GM21529 (cell line): ENCODE measurements at regions not wholly inside any gene's neighbourhood (a gene's known extent, or its start where the extent isn't known, plus 50 kb on each side); places are given as distances from the start of the nearest gene placed in this dataset.
"Not testable (repeated sequence)": the region's sequence is repeated elsewhere in the genome, so short reads cannot be mapped to it uniquely, and the experiment has no call there.

ENCODE experiments used
- ATAC-seq: cut with Tn5 transposase; IDR thresholded peaks from one replicate; pipeline ENCODE4 v1.9.1; 2021; ENCODE audit not compliant: unreplicated experiment

DNA sequence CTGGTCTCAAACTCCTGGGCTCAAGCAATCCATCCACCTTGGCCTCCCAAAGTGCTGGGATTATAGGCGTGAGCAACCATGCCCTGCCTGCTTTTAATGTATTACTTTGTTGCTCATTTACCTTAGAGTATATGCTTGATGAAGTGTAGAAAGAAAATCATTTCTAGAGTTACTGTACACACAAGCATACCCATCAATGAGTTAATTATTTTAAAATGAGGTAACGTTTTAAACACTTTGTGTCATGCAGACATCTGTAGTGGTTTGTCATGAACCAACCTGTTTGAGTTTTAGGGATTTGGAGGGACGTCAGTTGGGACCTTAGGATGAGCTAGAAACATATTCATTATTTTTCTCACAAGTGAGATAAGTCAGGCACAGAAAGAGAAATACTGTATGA, 332.4 kb upstream of the IGF1R start:
- no peak for ATAC-seq

DNA sequence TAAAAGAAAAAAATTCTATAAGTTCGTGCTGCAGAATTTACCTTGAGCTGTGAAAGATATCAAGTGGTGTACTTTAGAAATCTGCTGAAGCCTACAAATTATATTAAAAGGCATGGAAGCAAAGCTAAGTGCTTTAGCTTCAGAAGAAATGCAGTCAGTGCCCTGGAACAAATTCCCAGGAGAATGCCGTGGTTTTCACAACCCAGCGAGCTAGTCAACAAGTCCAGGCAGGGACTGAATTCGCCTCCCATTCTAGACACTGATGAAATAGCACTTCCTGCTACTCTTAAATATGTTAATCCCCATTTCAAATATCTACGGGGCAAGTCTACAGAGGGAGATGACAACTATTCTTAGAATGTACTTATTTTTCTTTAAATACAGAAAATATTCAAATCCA, 326.4 kb upstream of the IGF1R start:
- no peak for ATAC-seq

DNA sequence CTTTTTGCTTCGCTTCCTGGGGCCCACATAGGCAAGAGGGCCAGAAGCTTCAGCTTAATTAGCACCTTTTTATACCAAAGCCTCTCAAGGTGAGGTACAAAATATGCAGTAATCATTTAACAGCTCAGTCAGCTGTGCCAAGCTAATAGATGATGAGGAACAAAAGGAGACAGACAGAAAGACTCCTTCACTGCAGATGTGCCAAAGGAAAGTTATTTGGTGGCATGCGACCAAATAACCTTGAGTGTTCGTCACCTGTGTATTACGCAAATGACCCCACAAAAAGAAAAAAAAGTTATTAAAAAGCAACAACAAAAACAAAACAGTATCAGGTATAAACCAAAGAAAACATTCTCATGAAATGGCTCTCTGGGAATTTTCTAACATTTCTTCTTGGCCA, 325.8 kb upstream of the IGF1R start:
- no peak for ATAC-seq

DNA sequence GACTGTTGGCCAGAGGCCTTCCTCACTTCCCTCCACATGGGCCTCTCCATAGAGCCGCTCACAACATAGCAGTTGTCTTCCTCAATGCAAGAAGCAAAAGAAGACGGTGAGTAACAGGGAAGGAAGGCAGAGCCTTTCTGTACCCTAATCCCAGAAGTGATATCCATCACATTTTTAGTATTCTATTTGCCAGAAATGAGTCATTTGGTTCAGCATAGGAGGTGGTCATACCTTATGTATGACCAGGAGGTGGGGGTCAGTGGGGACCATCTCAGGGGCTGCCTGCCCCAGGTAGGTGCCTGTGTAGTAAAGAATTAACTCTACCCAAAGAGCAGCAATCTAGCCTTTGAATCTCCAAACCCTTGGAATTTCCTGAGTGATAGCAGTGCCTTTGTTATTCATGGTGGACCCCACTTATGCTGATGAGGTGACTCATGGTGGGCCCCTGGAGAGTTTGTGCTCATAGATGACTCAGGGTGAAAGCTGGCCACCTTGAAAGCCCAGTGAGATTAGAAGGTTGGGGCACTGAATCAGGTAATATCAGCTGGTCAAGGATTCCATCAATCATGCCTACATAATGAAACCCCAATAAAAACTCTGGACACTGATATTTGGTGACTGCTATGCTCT, 323.9 kb upstream of the IGF1R start:
- no peak for ATAC-seq

DNA sequence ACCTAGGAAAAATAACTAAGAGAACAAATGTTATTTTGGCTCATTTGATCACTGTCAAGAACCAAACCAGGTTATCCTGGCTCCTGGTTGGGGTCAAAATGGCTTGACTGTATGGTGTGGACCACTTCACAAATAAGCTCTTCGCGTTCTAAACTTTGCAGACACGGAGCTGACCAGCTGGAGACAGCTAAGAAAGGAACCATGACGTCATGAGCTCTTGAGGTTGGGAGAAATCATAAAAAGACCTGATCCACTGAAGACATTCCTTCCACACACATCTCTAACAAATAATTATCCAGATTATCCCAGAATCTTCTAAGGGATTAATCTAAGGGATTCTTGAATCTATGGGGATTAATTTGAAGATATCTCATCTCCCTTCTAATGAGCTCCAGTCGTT, 321.5 kb upstream of the IGF1R start:
- ATAC-seq, result no peak

DNA sequence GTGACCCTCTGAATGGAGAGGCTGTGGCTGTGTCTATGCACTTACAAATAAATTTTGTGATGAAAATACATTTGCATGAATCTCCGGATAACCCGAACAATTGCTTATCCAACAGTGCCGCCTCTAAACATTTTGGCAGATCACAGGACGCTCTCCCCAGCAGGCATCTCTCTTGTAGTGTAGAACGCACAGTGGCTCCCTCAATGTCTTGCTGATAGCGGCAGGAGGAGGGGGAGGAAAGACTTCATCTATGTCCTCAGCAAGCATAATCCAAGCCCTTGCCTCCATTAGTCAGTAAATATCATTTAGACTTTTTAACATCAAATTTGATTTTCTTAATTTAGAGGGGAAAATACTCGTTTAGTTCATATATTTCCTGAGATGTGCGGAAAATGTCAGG, 318.1 kb upstream of the IGF1R start:
- ATAC-seq, result no peak

DNA sequence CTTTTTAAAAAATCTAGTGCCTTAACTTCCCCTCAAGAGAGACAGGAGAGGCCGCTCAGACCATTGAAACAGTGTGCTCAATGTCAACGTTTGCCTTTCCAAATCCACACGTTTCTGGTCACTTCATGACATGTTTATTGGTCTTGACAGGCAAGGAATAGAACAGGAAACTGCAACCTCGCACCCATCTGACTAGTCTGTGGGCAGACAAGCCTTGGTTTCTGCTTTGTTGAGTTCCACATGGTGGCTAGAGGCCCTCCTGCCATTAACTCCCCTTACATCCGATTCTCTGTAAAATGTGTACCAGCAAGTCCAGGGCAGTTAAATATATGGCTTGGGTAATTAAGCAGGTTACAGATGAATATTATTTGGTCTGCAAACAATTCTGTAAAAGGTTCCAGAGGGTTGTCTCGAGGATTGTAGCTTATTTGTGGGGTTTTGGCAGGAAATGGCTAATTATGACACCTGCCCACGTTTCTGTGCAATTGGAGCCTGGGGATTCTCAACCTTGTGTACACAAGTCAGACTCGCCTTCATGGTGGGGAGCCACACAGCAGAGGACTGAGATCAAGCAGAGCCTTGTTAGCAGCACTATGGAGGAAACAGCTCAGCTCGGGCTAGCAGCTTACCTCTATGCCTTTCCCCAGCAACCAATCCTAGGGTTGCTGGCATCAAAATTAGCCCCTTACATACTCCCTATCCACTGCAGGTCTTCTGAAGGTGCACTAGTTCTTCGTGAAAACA, 317.5 kb upstream of the IGF1R start:
- ATAC-seq, result no peak

DNA sequence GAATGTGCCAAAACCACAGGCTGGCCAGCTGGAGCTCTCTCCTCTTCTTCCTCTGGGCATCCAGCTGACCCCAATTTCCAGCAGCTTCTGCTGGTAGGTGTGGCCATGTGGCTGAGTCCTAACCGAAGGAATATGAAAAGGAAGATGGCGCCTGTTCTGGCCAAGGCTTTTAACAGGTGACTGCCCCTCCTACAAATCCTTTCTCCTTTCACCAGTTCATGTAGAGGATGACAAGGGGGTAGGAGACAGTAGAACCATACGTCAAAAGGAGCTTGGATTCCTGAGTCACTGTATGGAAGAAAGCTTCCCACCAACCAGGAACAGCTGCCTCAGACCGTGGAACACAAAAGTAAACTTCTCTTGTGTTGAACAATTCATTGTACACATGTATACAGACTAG, 316.7 kb upstream of the IGF1R start:
- ATAC-seq, result no peak

DNA sequence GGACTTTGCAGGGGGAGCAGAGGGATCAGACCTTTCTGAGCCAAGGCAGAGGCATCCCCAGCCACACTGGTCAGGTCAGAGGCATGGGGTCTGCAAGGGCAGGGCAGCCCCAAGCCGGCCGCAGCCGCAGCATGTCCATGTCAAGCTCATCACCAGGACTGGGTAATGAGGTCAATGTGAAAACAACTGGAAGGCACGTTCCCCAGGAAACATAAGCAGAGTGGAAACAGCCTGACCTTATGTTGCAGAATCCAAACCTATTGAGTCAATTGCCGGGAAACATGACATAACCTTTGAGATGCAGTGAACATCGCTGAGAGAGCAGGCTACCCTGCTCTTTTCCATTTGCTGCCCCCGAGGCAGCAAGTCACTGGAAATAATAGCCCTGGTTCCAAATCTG, 315.1 kb upstream of the IGF1R start:
- no peak for ATAC-seq

DNA sequence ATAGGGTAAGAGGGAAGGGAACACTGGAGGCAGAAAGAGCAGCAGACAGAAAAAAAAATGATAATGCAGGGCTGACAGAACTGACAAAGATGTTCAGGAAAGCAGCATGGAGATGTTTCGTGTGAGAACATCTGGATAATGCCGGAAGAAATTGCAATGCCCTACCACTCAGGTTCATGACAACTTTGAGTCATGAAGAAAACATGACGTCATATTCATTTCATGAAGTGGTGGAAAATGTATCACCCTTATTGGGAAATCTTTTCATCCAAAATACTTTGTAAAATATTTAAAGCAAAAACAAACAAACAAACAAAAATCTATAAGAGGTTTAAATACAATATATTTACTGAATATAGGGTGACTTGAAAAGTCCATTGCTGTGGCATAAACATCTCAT, 305.4 kb upstream of the IGF1R start:
- ATAC-seq, result no peak

DNA sequence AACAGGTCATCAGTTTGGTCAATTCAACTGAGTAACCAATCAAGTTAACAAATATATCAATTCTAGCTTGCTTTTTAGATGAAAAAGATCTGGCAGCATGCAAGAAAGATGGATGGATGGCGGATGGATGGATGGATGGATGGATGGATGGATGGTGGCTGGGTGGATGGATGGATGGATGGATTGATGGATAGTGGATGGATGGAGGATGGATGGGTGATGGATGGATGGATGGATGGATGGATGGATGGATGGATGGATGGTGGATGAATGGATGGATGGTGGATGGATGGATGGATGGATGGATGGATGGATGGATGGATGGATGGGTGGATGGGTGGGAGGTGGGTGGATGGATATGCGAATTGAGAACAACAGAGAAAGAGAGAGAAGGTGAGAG, 303.7 kb upstream of the IGF1R start:
- ATAC-seq, result no peak

DNA sequence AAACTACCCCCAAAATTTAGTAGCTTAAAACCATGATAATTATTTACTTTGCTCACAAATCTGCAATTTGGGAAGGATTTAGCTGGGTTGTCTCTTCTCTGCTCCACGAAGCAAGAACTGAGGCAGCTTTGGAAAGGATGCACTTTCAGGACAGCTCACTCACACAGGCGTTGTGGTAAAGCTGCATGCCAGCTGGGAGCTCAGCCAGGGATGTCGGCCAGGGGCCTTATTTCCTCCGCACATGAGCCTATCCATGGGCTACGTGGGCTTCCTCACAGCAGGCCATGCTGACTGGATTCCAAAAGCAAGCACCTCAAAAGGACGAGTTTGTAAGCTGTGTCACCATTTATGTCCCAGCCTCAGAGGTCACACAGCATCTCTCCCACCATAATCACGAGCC, 301.3 kb upstream of the IGF1R start:
- ATAC-seq, result no peak

DNA sequence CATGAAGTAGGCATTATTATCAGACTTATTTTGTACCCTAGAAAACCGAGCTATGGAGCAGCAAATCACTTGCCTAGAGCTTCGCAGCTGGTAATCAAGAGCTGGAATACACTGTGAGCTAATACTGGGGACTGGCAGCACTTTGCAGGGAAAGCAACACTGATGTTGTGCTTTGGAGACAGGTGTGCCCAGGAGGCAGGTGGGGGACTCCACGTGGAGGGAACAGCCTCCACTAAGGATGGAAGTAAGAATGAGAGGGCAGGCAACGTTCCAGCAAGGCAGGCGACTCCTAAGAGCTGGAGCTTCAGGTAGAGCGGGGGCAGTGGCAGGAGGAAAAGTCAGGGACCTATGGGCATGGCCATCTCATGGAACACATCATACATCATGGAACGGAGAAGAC, 300.5 kb upstream of the IGF1R start:
- no peak for ATAC-seq

DNA sequence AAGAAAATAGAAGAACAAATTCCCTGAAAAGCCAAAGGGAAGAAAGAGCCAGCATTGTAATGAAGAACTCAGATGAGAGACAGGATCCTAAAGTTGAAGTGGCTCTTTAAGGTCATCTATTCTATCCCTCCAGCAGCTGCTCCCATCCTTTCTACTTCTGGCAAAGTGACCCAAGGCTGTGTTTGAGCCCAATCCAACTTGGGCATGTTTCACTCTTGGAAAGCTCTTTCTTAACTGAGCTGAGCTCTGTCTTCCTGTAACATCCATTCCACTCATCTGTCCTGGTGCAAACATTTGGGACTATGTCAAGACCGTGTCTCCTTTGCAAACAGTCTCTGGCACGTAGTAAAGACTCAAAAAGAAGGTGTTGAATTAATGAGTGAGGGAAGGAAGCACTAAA, 298.1 kb upstream of the IGF1R start:
- ATAC-seq, result no peak

DNA sequence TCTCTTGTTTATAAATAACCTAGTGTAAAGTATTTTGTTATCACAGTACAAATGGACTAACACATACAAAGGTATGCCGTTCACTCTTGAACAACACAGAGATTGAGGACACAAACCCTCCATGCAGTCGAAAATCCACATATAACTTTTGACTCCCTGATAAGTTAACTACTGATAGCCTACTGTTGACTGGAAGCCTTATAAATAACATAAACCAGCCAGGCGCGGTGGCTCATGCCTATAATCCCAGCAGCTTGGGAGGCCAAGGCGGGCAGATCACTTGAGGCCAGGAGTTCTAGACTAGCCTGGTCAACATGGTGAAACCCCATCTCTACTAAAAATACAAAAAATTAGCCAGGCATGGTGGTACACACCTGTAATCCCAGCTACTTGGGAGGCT, 290.1 kb upstream of the IGF1R start:
- ATAC-seq, result not testable (repeated sequence)

DNA sequence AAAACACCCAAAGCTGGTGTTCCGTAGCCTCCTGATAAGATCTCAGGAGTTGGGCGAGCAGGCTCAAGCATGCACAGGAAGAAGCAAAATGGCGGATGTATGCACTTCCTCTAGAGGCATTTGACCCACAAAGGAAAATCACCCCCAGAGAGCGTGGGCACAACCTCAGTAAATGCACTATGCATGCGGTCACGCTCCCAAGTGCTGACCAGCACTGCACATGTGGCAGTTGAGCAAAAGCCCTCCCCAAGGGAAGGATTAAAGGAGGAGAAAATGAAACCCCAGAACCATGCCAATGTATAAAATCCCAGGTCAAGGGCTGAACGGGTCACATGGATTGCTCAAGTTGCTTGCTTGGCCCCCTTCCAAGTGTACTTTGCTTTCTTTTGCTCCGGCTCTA, 289.4 kb upstream of the IGF1R start:
- ATAC-seq, result no peak

DNA sequence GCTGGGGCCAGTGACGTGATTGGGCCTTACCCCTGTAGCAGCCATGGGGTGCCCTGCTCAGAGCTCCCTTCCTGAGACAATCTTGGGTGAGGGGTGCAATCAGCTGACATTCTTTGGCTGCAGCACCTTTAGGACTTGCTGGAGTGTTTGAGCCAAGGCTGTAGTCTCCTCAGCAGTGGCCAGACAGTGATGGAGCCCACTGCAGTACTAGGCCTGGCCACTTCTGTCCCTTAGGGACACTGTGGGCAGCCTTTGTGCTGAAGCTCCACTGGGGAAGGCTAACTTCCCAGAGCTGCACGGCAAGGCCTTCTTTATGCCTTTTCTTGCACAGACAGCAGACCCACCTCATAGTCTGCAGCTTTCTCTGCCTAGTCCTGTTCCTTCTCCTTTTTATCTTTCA, 284.9 kb upstream of the IGF1R start:
- no peak for ATAC-seq

DNA sequence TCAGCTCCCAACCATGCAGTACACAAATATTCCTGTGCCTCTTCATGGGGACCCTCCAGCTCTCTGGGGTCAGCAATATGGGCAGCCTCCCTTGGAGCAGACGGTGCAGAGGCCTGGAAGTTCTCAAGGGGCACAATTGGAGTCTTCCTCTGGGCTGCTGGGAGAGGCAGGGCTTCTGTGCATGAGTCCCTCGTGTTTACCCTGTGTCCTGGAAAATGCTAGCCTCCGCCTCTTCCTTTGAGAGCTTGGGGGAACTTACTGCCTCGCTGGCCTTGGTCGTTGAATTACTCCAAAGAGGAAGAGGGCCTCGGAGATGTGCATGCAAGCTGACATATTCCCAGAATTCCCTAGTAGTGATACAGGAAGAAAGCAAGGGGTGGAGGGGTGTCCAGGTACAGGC, 284.4 kb upstream of the IGF1R start:
- ATAC-seq, result no peak

DNA sequence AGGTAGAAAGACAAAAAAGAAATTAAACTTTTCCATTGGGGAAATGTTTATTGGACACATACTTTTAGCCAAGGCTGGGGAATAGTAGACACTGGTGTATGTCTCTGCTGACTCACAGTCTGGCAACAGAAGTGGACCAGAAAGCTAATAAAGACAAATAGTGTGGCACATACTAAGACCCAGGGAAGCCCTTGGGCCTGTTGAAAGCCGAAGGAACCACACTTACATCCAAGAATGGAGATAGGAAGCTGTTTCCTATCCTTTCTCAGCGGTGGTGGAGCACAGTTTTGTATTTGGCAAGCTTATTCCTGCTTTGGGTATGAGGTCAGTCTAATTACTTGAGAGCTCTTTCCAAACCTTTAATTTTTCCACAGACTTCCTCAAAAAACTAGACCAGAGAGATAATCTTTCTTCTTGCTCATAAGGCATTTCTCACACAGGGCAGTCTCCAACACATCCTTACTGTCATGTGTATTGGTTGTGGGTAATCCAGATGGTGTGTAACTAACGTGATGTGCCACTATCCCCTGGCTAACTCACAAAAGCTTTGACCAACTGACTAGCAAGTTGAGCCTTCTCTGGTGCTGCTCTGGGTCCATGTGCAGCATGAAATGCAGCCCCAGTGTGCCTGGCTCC, 279.1 kb upstream of the IGF1R start:
- ATAC-seq, result no peak

DNA sequence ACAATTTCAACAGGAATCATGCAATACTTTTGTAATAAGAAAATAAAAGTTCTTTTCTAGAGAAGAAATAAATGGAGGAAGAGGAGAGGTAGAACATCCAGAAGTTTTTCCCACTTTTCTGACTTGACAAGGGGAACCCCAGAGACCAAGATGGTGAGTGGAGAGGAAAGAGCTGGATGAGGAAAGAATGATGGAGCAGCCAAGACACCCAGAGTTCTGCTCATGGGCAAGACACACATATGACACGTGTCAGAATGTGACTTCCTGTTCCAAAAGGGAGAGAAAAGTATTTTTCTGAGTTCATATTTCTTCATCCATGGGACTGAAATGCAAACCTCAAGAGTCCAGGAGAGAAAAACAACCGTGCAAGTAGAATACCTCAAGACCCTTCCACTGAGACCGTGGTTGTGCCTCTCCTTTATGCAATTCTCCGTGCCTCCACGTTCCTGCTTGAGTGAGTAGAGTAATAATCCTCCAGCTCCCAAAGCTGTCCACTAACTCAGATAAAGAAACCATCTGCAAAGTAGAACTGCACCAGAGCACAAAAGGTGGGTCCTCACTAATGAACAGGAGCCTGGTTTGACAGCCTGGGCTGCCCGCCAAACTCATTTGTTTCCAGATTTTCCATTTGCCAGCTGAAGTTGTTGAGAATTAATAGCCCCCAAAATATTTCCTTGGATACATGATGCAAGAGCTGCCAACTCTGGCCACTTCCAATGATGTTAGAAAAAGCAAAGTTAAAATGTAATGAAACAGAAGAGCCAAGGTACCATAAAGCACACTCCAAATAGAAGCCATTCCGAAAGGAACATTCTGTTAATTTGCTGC, 272.6 kb upstream of the IGF1R start:
- ATAC-seq, result no peak

DNA sequence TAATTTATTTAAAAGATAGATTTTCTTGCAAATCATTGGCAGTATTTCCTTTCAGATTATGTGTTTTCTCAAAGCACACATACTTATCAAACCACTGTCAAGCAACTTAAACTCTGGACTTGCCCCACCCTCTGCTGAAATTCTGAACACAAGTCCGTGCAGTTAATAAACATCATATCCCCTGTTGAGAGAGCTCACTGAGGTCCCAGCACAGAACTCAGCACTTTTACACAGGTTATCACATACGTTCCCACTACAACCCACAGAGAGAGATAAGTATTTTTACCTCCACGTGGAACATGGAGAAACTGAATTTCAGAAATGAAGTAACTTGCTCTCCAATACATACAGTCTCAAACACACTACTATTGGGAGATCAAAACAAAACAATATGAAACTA, 267.6 kb upstream of the IGF1R start:
- no peak for ATAC-seq

DNA sequence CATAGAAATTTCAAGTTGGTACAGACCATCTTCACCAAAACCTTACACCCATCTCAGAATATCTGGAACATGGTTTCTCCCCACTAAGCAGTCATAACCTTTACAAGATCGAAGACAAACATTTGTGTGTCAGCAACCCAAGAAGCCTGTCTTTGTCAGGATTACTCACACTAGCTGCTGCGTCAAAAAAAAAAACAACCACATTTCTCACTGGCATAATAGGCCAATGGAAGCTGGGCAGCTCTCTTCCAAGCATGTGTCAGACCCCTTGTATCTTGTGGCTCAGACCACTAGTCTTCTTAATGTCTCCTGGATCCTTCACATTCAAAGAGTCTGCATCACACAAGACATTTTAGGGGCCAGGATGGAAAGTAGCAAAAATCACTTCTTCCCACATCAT, 266.9 kb upstream of the IGF1R start:
- no peak for ATAC-seq
